HCT116 (cell line): ENCODE measurements at regions not wholly inside any gene's neighbourhood (a gene's known extent, or its start where the extent isn't known, plus 50 kb on each side); places are given as distances from the start of the nearest gene placed in this dataset.

Experiments
- ATAC-seq: fragments of 200-7000 bp; cut with Tn5 transposase; 2 replicates; pipeline ENCODE4 v1.9.1; 2020; ENCODE audit warnings: mild to moderate bottlenecking, moderate library complexity
- BruUV-seq: library from RNA; stranded (reverse); fragments of 400-500 nt; replicated peaks from 2 replicates; lab custom pipeline; 2021; lab: Mats Ljungman, UMichigan
- CTCF ChIA-PET: fragments of 300-600 bp; sonication (Branson Sonifier 250); formaldehyde crosslinking; loops from one replicate; lab custom pipeline; 2021; ENCODE audit warnings: antibody characterized with exemption; lab: Charles Lee
- POLR2A ChIA-PET: fragments of 300-600, 350-600 bp; sonication (Branson Sonifier 250); formaldehyde crosslinking; loops from one replicate; lab custom pipeline; 2021; ENCODE audit warnings: antibody characterized with exemption; lab: Charles Lee
- RAD21 ChIA-PET, 2 experiments: fragments of 300-600 bp; sonication (Branson Sonifier 250); formaldehyde crosslinking; loops; one replicate each; lab custom pipeline; 2023; ENCODE audit warnings: low total read pairs in 2 of 2; ENCODE audit not compliant: uncharacterized antibody in 2 of 2, unreplicated experiment in 2 of 2, low non-redundant PET in 1 of 2; lab: Charles Lee
- DNase-seq: peaks from one replicate; pipeline ENCODE4 v3.0.0-alpha.2; 2010; ENCODE audit warnings: low read depth, low spot score
- H2AFZ ChIP-seq: fragments of 200-600 bp; shearing (Covaris generic), sonication (generic); 2 replicates; pipeline ENCODE4 v1.6.1; 2017; ENCODE audit warnings: low read depth, mixed run types, mixed read lengths, antibody characterized with exemption, low read length; ENCODE audit not compliant: poor library complexity, severe bottlenecking
- H3K27ac ChIP-seq: 2 replicates; pipeline ENCODE4 v1.5.1; 2012; ENCODE audit warnings: low read depth, low read length
- H3K27me3 ChIP-seq: fragments of 200-600 bp; sonication (generic); 2 replicates; pipeline ENCODE4 v1.6.1; 2016; ENCODE audit warnings: mixed run types, low read length, mixed read lengths; ENCODE audit not compliant: insufficient read depth
- H3K36me3 ChIP-seq, 2 experiments: fragments of 200-500 bp in 1 of 2; fragments of 200-600 bp in 1 of 2; sonication (Bioruptor generic) in 1 of 2; sonication (generic) in 1 of 2; 2 replicates each; pipeline versions ENCODE4 v1.5.1 to v1.6.1; 2014 to 2016; ENCODE audit warnings: low read length in 2 of 2, inconsistent platforms in 1 of 2, mixed read lengths in 1 of 2, mixed run types in 1 of 2; ENCODE audit not compliant: insufficient read depth in 2 of 2, control insufficient read depth in 1 of 2
- H3K4me1 ChIP-seq, 2 experiments: fragments of 200-600 bp in 1 of 2; sonication (generic) in 1 of 2; 2 replicates each; pipeline versions ENCODE4 v1.5.1 to v1.6.1; 2012 to 2017; ENCODE audit warnings: low read length in 2 of 2, inconsistent platforms in 1 of 2, mild to moderate bottlenecking in 1 of 2, mixed read lengths in 1 of 2, mixed run types in 1 of 2, moderate library complexity in 1 of 2; ENCODE audit not compliant: insufficient read depth in 2 of 2, control insufficient read depth in 1 of 2
- H3K4me2 ChIP-seq: fragments of 200-600 bp; sonication (generic); 2 replicates; pipeline ENCODE4 v1.6.1; 2017; ENCODE audit warnings: mixed run types, low read length, mixed read lengths
- H3K4me3 ChIP-seq, 2 experiments: fragments of 200-600 bp in 1 of 2; sonication (generic) in 1 of 2; replicated peaks in 1 of 2; 2 replicates each; pipeline ENCODE4 v1.5.1; 2011 to 2016; ENCODE audit warnings: low read length in 2 of 2, control low read depth in 1 of 2, low read depth in 1 of 2, mild to moderate bottlenecking in 1 of 2, mixed read lengths in 1 of 2, mixed run types in 1 of 2
- H3K79me2 ChIP-seq: fragments of 200-600 bp; sonication (generic); 2 replicates; pipeline ENCODE4 v1.6.1; 2017; ENCODE audit warnings: mild to moderate bottlenecking, mixed run types, low read length, moderate library complexity, mixed read lengths; ENCODE audit not compliant: insufficient read depth
- H3K9ac ChIP-seq: fragments of 200-600 bp; sonication (generic); 2 replicates; pipeline ENCODE4 v1.6.1; 2016; ENCODE audit warnings: low read length, mixed read lengths
- H3K9me2 ChIP-seq: fragments of 200-600 bp; sonication (generic), shearing (Covaris generic); 2 replicates; pipeline ENCODE4 v1.6.1; 2017; ENCODE audit warnings: mixed run types, mild to moderate bottlenecking, moderate library complexity; ENCODE audit not compliant: insufficient read depth
- H3K9me3 ChIP-seq, 2 experiments: fragments of 200-500 bp in 1 of 2; fragments of 200-600 bp in 1 of 2; sonication (Bioruptor generic) in 1 of 2; sonication (generic) in 1 of 2; 2 replicates each; pipeline ENCODE4 v1.6.1; 2014 to 2017; ENCODE audit warnings: low read length in 2 of 2, mixed read lengths in 2 of 2, inconsistent platforms in 1 of 2, low read depth in 1 of 2, mild to moderate bottlenecking in 1 of 2, mixed run types in 1 of 2, moderate library complexity in 1 of 2; ENCODE audit not compliant: control insufficient read depth in 1 of 2, insufficient read depth in 1 of 2
- H4K20me1 ChIP-seq: fragments of 200-600 bp; sonication (generic), shearing (Covaris generic); 2 replicates; pipeline ENCODE4 v1.6.1; 2017; ENCODE audit warnings: mixed run types, mild to moderate bottlenecking, moderate library complexity; ENCODE audit not compliant: insufficient read depth
- CEBPB ChIP-seq: IDR thresholded peaks from 2 replicates; pipeline ENCODE4 v1.6.1; 2012; ENCODE audit warnings: low read depth
- FOSL1 ChIP-seq: IDR thresholded peaks from 2 replicates; pipeline ENCODE4 v1.6.1; 2012; ENCODE audit warnings: low read depth
- JUND ChIP-seq: IDR thresholded peaks from 2 replicates; pipeline ENCODE4 v1.6.1; 2012
- intact Hi-C: fragments of 100-400 bp; cut with micrococcal nuclease; formaldehyde crosslinking; loops from 2 replicates; pipeline ENCODE4 v1.10.0; 2022
- TF ChIP-seq, protein P1 (sequence below): IDR thresholded peaks from 2 replicates; pipeline ENCODE4 v1.6.1; 2012; ENCODE audit warnings: low read depth
- TF ChIP-seq, protein P2 (sequence below): IDR thresholded peaks from 2 replicates; pipeline ENCODE4 v1.6.1; 2012
- TF ChIP-seq, protein P3 (sequence below): IDR thresholded peaks from 2 replicates; pipeline ENCODE4 v1.6.1; 2012

DNA sequence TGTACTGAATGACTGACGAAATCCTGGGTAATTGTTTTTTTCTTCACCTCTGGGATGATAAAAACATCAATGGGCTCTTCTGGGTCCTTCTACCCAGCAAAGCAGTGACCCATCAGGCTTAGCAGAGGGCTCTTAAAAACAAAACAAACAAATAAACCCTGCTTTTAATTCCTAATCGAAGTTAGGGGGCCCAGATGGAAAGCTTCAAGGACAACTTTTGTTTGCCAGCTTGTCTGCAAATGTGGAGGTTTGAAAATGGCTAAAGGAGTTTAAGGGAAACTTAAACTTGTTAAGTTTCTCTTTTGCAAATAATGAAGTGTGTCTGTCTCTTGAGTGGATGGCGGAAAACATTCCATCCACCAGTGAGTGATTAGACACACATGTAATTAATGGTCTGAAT, 327.2 kb downstream of the SATB2 start:
- Histone ChIP-seq H4K20me1 (no peaks in the 10 kb centered on the region), H3K9me2 (no peaks in the 10 kb centered on the region), H3K9me3 (no peaks in the 10 kb centered on the region), H2AFZ (no peak overlapping the region), H3K79me2 (no peaks in the 10 kb centered on the region), H3K4me1 (no peaks in the 10 kb centered on the region), H3K9ac (no peak overlapping the region), H3K36me3 (no peaks in the 10 kb centered on the region), H3K4me3 (no peak overlapping the region), H3K4me2 (no peak overlapping the region), H3K27me3 (no peaks in the 10 kb centered on the region), H3K27ac (no peak overlapping the region)
- ATAC-seq = no peak
- no TSS peak for BruUV-seq
- POLR2A ChIA-PET = no interaction called here
- intact Hi-C loops = loop anchor here (5.0 kb wide), 1 partner anchor 48 kb away; no protein-coding TSS in a partner anchor
- RAD21 ChIA-PET = no interaction called here
- TF ChIP-seq, protein P1, sequence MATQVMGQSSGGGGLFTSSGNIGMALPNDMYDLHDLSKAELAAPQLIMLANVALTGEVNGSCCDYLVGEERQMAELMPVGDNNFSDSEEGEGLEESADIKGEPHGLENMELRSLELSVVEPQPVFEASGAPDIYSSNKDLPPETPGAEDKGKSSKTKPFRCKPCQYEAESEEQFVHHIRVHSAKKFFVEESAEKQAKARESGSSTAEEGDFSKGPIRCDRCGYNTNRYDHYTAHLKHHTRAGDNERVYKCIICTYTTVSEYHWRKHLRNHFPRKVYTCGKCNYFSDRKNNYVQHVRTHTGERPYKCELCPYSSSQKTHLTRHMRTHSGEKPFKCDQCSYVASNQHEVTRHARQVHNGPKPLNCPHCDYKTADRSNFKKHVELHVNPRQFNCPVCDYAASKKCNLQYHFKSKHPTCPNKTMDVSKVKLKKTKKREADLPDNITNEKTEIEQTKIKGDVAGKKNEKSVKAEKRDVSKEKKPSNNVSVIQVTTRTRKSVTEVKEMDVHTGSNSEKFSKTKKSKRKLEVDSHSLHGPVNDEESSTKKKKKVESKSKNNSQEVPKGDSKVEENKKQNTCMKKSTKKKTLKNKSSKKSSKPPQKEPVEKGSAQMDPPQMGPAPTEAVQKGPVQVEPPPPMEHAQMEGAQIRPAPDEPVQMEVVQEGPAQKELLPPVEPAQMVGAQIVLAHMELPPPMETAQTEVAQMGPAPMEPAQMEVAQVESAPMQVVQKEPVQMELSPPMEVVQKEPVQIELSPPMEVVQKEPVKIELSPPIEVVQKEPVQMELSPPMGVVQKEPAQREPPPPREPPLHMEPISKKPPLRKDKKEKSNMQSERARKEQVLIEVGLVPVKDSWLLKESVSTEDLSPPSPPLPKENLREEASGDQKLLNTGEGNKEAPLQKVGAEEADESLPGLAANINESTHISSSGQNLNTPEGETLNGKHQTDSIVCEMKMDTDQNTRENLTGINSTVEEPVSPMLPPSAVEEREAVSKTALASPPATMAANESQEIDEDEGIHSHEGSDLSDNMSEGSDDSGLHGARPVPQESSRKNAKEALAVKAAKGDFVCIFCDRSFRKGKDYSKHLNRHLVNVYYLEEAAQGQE = no peak
- TF ChIP-seq, protein P2, sequence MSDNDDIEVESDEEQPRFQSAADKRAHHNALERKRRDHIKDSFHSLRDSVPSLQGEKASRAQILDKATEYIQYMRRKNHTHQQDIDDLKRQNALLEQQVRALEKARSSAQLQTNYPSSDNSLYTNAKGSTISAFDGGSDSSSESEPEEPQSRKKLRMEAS = no peak
- no peak for TF ChIP-seq FOSL1
- no peak for TF ChIP-seq CEBPB
- TF ChIP-seq JUND = no peak
- TF ChIP-seq, protein P3, sequence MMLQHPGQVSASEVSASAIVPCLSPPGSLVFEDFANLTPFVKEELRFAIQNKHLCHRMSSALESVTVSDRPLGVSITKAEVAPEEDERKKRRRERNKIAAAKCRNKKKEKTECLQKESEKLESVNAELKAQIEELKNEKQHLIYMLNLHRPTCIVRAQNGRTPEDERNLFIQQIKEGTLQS = no peak
- CTCF ChIA-PET = no interaction called here
- DNase-seq = no peak
